Spleen (tissue), 7 donors: ENCODE measurements at regions not wholly inside any gene's neighbourhood (a gene's known extent, or its start where the extent isn't known, plus 50 kb on each side); places are given as distances from the start of the nearest gene placed in this dataset.

Experiments
- POLR2A ChIP-seq, 3 donors: fragments of 450-650 bp; IDR thresholded peaks; one replicate each; pipeline ENCODE4 v1.5.1; 2017; ENCODE audit warnings: antibody characterized with exemption in 3 of 3, mild to moderate bottlenecking in 1 of 3
- POLR2AphosphoS5 ChIP-seq, 3 donors: sonication (generic); formaldehyde crosslinking; IDR thresholded peaks; one replicate each; pipeline ENCODE4 v1.5.1; 2017; ENCODE audit warnings: antibody characterized with exemption in 3 of 3
- TF ChIP-seq, protein P1 (sequence below), 11 experiments: fragments of 200-600 bp in 7 of 11; fragments of 450-650 bp in 4 of 11; sonication (generic) in 4 of 11; IDR thresholded peaks in 8 of 11; conservative IDR thresholded peaks in 3 of 11; 1 replicate in 7 of 11; 2 replicates in 4 of 11; pipeline versions ENCODE4 v1.4.0 to v1.8.0; 2016 to 2021; ENCODE audit warnings: antibody characterized with exemption in 11 of 11, inconsistent platforms in 4 of 11, mild to moderate bottlenecking in 1 of 11
- donor health status: DM: no; HTN: no; CAD: no; lungs with moderate emphysema.
- donor health status: DM: no; HTN: no; CAD: no.
- donor health status: DM: no; HTN: no; CAD: no.

DNA sequence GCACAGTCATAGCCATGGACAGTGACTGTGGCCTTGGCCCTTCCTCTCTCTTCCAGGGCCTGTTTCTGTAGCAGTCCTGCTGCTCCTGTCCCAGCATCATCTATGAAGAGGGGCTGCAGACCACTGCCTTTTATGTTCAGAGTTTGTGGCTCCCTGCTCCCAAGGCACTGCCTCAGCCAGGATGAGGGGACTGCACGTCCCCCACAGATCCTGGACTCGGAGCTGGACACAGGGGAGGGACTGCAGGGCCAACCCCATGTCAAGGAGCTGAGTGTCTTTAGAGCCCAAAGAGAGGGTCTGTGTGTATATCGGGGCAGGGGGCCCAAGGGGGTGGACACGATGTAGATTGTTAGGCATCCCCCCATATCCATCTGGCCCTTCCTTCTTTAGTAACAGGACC, 60.6 kb upstream of the DIO3 start:
- TF ChIP-seq POLR2AphosphoS5 (IDR thresholded peaks at IDR 0.05) (no peak), POLR2A (IDR thresholded peaks at IDR 0.05) (no peak)
- TF ChIP-seq, protein P1, sequence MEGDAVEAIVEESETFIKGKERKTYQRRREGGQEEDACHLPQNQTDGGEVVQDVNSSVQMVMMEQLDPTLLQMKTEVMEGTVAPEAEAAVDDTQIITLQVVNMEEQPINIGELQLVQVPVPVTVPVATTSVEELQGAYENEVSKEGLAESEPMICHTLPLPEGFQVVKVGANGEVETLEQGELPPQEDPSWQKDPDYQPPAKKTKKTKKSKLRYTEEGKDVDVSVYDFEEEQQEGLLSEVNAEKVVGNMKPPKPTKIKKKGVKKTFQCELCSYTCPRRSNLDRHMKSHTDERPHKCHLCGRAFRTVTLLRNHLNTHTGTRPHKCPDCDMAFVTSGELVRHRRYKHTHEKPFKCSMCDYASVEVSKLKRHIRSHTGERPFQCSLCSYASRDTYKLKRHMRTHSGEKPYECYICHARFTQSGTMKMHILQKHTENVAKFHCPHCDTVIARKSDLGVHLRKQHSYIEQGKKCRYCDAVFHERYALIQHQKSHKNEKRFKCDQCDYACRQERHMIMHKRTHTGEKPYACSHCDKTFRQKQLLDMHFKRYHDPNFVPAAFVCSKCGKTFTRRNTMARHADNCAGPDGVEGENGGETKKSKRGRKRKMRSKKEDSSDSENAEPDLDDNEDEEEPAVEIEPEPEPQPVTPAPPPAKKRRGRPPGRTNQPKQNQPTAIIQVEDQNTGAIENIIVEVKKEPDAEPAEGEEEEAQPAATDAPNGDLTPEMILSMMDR (IDR thresholded peaks at IDR 0.05 in 8 of 11, conservative IDR thresholded peaks at IDR 0.05 in 3 of 11), result no peak
